ENCODE measurements at regions not wholly inside any gene's neighbourhood (a gene's known extent, or its start where the extent isn't known, plus 50 kb on each side); places are given as distances from the start of the nearest gene placed in this dataset.
A peak's percentile ranks its signal among the peaks of the same experiment; 100 is the strongest.

- no peak for ATAC-seq (replicated peaks)
- H3K4me3 Mint-ChIP-seq, result no peak overlapping the region
- no peaks in the 10 kb centered on the region for H3K36me3 Mint-ChIP-seq
- H3K9me3 Mint-ChIP-seq, result peaks cover 0 to 1% of the 10 kb centered on the region in 2 donors
- no peaks in the 10 kb centered on the region for H3K27me3 Mint-ChIP-seq
- no peak overlapping the region for H3K27ac Mint-ChIP-seq
- no peak for DNase-seq
- no peaks in the 10 kb centered on the region for H3K4me1 Mint-ChIP-seq
Measured at GRCh38 chr4:175469514-175469913, 342.6 kb downstream of the GPM6A start.

GRCh38 chr4:175470131-175470530, 341.9 kb downstream of the GPM6A start:
- Mint-ChIP-seq H3K4me3 (no peak overlapping the region), H3K27me3 (no peaks in the 10 kb centered on the region), H3K36me3 (no peaks in the 10 kb centered on the region), H3K27ac (no peak overlapping the region), H3K9me3 (peaks cover 0 to 1% of the 10 kb centered on the region in 2 donors), H3K4me1 (no peaks in the 10 kb centered on the region)
- no peak for DNase-seq
- no peak for ATAC-seq (replicated peaks)

DNA sequence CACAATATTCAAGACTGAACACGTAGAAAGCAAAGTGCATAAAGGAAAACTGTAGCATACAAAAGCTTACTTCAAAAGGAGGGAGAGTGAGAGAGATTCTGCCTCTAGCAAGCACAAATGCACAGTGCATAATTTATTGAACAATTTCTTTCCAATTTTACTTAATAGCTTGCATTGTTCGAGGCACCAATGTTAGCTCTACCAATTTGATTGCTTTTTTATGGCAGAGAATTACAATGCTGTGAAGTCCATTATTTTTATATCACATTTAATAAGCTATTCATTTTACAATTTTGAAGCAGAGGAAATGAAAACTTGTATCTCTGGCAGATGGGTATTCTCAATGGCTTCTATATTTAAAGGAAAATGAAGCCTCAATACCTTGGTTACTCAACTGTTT, 331.7 kb downstream of the GPM6A start:
- H3K27ac Mint-ChIP-seq, result no peak overlapping the region
- no peaks in the 10 kb centered on the region for H3K27me3 Mint-ChIP-seq
- no peak overlapping the region for H3K4me3 Mint-ChIP-seq
- no peaks in the 10 kb centered on the region for H3K36me3 Mint-ChIP-seq
- no peaks in the 10 kb centered on the region for H3K4me1 Mint-ChIP-seq
- DNase-seq, result no peak
- no peak for ATAC-seq (replicated peaks)
- no peaks in the 10 kb centered on the region for H3K9me3 Mint-ChIP-seq

- Mint-ChIP-seq H3K4me1 (no peaks in the 10 kb centered on the region), H3K9me3 (peaks cover 6 to 7% of the 10 kb centered on the region in 2 donors), H3K4me3 (no peak overlapping the region), H3K27ac (no peak overlapping the region), H3K27me3 (no peaks in the 10 kb centered on the region), H3K36me3 (peaks cover 0 to 2% of the 10 kb centered on the region in 2 donors)
- ATAC-seq (replicated peaks), result no peak
- no peak for DNase-seq
Measured at GRCh38 chr4:175499735-175500352, 312.2 kb downstream of the GPM6A start.

DNA sequence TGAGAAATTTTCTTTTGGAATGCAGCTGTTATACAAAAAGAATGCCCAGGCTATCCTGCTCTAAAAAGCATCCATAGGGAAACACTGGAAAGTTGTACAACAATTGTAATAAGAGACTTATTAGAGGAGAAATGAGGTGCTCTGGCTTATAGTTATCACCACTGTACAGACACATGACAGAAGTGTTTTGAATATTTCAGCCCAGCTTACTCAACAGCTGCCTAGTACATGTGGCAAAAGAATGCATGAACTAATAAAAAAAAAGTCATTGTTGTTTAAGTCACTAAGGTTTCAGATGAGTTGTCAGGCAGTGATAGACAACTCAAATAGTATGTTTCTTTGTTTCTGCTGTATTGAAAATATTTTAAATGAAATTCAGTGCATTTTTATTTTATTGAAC, 307.7 kb downstream of the GPM6A start:
- no peak for ATAC-seq (replicated peaks)
- Mint-ChIP-seq H3K4me3 (no peak overlapping the region), H3K36me3 (peaks cover 0 to 2% of the 10 kb centered on the region in 2 donors), H3K27ac (no peak overlapping the region), H3K4me1 (no peaks in the 10 kb centered on the region), H3K27me3 (no peaks in the 10 kb centered on the region), H3K9me3 (peaks cover 7 to 9% of the 10 kb centered on the region in 2 donors)
- DNase-seq, result no peak

GRCh38 chr4:175509320-175509719, 302.7 kb downstream of the GPM6A start:
- Mint-ChIP-seq H3K4me1 (no peaks in the 10 kb centered on the region), H3K4me3 (no peak overlapping the region), H3K36me3 (no peaks in the 10 kb centered on the region), H3K27ac (no peak overlapping the region), H3K9me3 (peaks cover 4 to 5% of the 10 kb centered on the region in 2 donors), H3K27me3 (no peaks in the 10 kb centered on the region)
- DNase-seq (no peak), ATAC-seq (replicated peaks) (no peak)

GRCh38 chr4:175511861-175512260, 300.2 kb downstream of the GPM6A start:
- Mint-ChIP-seq H3K9me3 (peaks cover 4 to 5% of the 10 kb centered on the region in 2 donors), H3K36me3 (no peaks in the 10 kb centered on the region), H3K27ac (no peak overlapping the region), H3K27me3 (no peaks in the 10 kb centered on the region), H3K4me3 (no peak overlapping the region), H3K4me1 (no peaks in the 10 kb centered on the region)
- no peak for ATAC-seq (replicated peaks)
- DNase-seq, result no peak

- Mint-ChIP-seq H3K27ac (no peak overlapping the region), H3K9me3 (no peaks in the 10 kb centered on the region), H3K4me1 (no peaks in the 10 kb centered on the region), H3K36me3 (no peaks in the 10 kb centered on the region), H3K4me3 (no peak overlapping the region), H3K27me3 (no peaks in the 10 kb centered on the region)
- no peak for DNase-seq
- ATAC-seq (replicated peaks), result no peak
Measured at GRCh38 chr4:175514174-175514573, 297.9 kb downstream of the GPM6A start.

GRCh38 chr4:175530655-175531054, 281.4 kb downstream of the GPM6A start:
- no peak overlapping the region for H3K4me3 Mint-ChIP-seq
- H3K27me3 Mint-ChIP-seq, result no peaks in the 10 kb centered on the region
- DNase-seq (no peak), ATAC-seq (replicated peaks) (no peak)
- no peaks in the 10 kb centered on the region for H3K36me3 Mint-ChIP-seq
- H3K27ac Mint-ChIP-seq, result no peak overlapping the region
- H3K9me3 Mint-ChIP-seq, result peaks cover 0 to 5% of the 10 kb centered on the region in 2 donors
- no peaks in the 10 kb centered on the region for H3K4me1 Mint-ChIP-seq

- no peak overlapping the region for H3K4me3 Mint-ChIP-seq
- no peak for DNase-seq
- no peaks in the 10 kb centered on the region for H3K27me3 Mint-ChIP-seq
Measured at GRCh38 chr4:175531405-175532091, 280.5 kb downstream of the GPM6A start.

GRCh38 chr4:175536852-175537453, 275.1 kb downstream of the GPM6A start:
- Mint-ChIP-seq H3K4me3 (no peak overlapping the region), H3K9me3 (peaks cover 4 to 5% of the 10 kb centered on the region in 2 donors), H3K27me3 (no peaks in the 10 kb centered on the region), H3K4me1 (no peaks in the 10 kb centered on the region), H3K36me3 (no peaks in the 10 kb centered on the region), H3K27ac (no peak overlapping the region)
- ATAC-seq (replicated peaks) (peak; percentile 25 to 27), DNase-seq (no peak)

More at GRCh38 chr4:175531405-175532091, 280.5 kb downstream of the GPM6A start:
- Mint-ChIP-seq H3K36me3 (no peaks in the 10 kb centered on the region), H3K9me3 (peaks cover 0 to 3% of the 10 kb centered on the region in 2 donors), H3K4me1 (no peaks in the 10 kb centered on the region), H3K27ac (no peak overlapping the region)
- no peak for ATAC-seq (replicated peaks)

DNA sequence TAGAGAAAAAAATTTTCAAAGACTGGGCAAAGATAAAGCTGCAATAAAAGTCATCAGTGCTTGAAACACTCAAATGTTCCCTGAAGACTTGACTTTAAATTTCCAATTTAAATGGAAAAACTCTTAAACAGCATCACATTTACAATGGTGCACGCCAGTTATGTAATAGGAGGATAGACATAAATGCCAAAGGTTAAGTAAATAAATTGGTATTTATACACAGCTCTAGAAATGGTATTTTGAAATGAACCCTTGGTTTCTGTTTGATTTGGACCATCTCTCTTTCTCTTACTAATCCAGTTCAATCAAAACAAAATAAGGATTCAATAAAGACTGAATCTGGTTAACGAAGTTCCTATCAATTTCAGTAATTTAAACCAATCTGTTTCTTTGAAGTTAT, 272.6 kb downstream of the GPM6A start:
- H3K36me3 Mint-ChIP-seq, result no peaks in the 10 kb centered on the region
- no peak overlapping the region for H3K4me3 Mint-ChIP-seq
- H3K4me1 Mint-ChIP-seq, result no peaks in the 10 kb centered on the region

DNA sequence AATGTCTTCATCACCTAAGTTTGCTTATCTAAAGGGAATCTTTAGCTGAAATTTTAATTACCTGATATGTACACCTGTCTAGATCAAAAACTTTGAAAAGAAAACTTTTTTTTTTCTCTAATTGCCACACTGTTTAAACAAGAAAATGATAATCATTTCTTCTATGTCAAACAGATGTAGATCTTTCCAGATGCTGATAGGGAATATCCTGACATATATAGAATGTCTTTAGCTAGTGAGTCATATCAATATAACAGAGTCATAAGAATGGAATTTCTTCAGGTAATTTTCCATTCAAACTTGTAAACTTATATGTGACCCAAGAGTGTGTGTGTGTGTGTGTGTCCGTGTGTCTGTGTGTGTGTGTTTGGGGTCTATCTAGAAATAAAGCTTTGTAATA, 271.9 kb downstream of the GPM6A start:
- DNase-seq, result no peak
- H3K36me3 Mint-ChIP-seq, result no peaks in the 10 kb centered on the region

More for the DNA sequence above, 272.6 kb downstream of the GPM6A start:
- no peaks in the 10 kb centered on the region for H3K27me3 Mint-ChIP-seq
- DNase-seq, result no peak
- H3K9me3 Mint-ChIP-seq, result peaks cover 3 to 4% of the 10 kb centered on the region in 2 donors
- ATAC-seq (replicated peaks), result no peak
- no peak overlapping the region for H3K27ac Mint-ChIP-seq

GRCh38 chr4:175540732-175541131, 271.3 kb downstream of the GPM6A start:
- no peak for DNase-seq
- Mint-ChIP-seq H3K4me3 (no peak overlapping the region), H3K4me1 (no peaks in the 10 kb centered on the region), H3K9me3 (peaks cover 3 to 4% of the 10 kb centered on the region in 2 donors), H3K27me3 (no peaks in the 10 kb centered on the region), H3K27ac (no peak overlapping the region), H3K36me3 (no peaks in the 10 kb centered on the region)
- no peak for ATAC-seq (replicated peaks)

More for the DNA sequence above, 271.9 kb downstream of the GPM6A start:
- ATAC-seq (replicated peaks), result no peak
- Mint-ChIP-seq H3K4me1 (no peaks in the 10 kb centered on the region), H3K4me3 (no peak overlapping the region), H3K27ac (no peak overlapping the region), H3K27me3 (no peaks in the 10 kb centered on the region), H3K9me3 (peaks cover 3 to 4% of the 10 kb centered on the region in 2 donors)

DNA sequence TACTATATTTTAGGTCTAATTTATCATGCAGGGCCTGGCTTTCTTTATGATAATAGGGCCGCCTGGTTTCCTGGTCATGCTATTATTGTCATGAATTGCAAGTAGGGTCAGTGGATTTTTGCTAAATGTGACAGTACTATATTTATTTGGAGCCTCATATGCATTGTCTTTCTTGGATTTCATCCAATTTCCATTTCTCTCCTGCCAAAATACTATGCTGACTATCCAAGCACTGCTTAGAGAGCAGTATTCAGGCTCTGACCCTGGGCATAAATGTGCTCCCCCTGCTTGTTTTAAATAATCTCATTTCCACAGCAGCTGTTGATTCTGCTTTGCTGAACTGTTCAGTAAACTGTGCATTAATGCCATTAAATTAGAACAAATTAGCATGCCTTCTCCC, 269.3 kb downstream of the GPM6A start:
- Mint-ChIP-seq H3K9me3 (peaks cover 3 to 4% of the 10 kb centered on the region in 2 donors), H3K4me3 (no peak overlapping the region)
- DNase-seq, result no peak

More for the DNA sequence above, 269.3 kb downstream of the GPM6A start:
- H3K36me3 Mint-ChIP-seq, result no peaks in the 10 kb centered on the region
- H3K4me1 Mint-ChIP-seq, result no peaks in the 10 kb centered on the region
- H3K27me3 Mint-ChIP-seq, result no peaks in the 10 kb centered on the region
- ATAC-seq (replicated peaks), result no peak
- H3K27ac Mint-ChIP-seq, result no peak overlapping the region

Measured in stimulated activated naive B cell treated with anti-CD40 and anti-IgM and Interleukin-4, amounts not matched to agents 10 μg/mL and 1 μg/mL and 100 μg/mL, for 72 hours (primary cell).